ENCODE measurements at regions not wholly inside any gene's neighbourhood (a gene's known extent, or its start where the extent isn't known, plus 50 kb on each side); places are given as distances from the start of the nearest gene placed in this dataset.

DNA sequence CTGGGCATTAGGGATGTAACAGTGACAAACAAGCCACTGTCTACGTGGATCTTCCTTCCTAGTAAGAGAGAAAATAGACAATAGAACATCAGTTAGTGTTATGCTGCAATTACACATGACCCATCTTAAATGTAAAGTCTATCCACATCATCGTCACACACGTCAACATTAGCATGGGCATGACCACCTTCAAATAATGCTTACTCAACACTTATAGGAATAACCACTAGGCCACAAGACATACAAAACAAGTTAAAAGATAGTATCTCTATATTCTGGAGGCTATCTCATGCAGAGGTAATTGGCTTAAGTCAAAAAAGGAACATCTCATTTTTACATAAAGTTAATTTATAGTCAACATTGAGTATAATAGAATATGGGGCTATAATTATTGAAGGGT, 156.5 kb downstream of the MOXD1 start:
- no TSS peak for BruUV-seq (replicated peaks)
- Histone ChIP-seq H3K9ac (ENCODE audit: low read depth, low read length) (no peak overlapping the region), H2AK5ac (ENCODE audit: low read depth, low read length) (no peak overlapping the region), H4K20me1 (ENCODE audit: insufficient read depth, low read length) (no peaks in the 10 kb centered on the region), H3K4me1 (ENCODE audit: control insufficient read depth, insufficient read depth, low read length) (peaks cover 6% of the 10 kb centered on the region), H3K9me1 (ENCODE audit: insufficient read depth, low read length) (no peaks in the 10 kb centered on the region), H3K27me3 (ENCODE audit: control insufficient read depth, insufficient read depth, low read length) (no peaks in the 10 kb centered on the region), H2BK15ac (ENCODE audit: low read depth, low read length) (no peak overlapping the region), H3K79me1 (ENCODE audit: low read depth in 1 of 2, low read length in 2 of 2) (no peaks in the 10 kb centered on the region), H2BK5ac (ENCODE audit: low read depth, low read length, poor library complexity, severe bottlenecking) (no peak overlapping the region), H2AK9ac (replicated peaks; ENCODE audit: low read depth, low read length, poor library complexity) (no peak overlapping the region), H3K18ac (ENCODE audit: low read depth, low read length) (no peak overlapping the region), H3K4me2 (ENCODE audit: low read depth, low read length) (no peak overlapping the region), H3K9me3 (ENCODE audit: control insufficient read depth, insufficient read depth, low read length) (no peaks in the 10 kb centered on the region), H4K91ac (ENCODE audit: insufficient read depth, low read depth, low read length) (no peak overlapping the region), H2BK120ac (ENCODE audit: low read depth, low read length) (no peak overlapping the region), H4K8ac (ENCODE audit: low read depth in 2 of 2, low read length in 2 of 2) (no peak overlapping the region), H3K36me3 (ENCODE audit: control insufficient read depth, insufficient read depth, low read length) (no peaks in the 10 kb centered on the region), H3K23ac (ENCODE audit: low read depth, low read length) (no peak overlapping the region), H3K56ac (ENCODE audit: extremely low read depth, insufficient read depth, low read length) (no peak overlapping the region), H3K27ac (ENCODE audit: insufficient read depth, low read length) (no peak overlapping the region), H3K4me3 (ENCODE audit: insufficient read depth, low read depth, low read length) (no peak overlapping the region), H3K14ac (replicated peaks; ENCODE audit: low read depth, low read length) (no peak overlapping the region), H2BK20ac (ENCODE audit: low read depth, low read length) (no peak overlapping the region), H4K5ac (ENCODE audit: low read depth, low read length) (no peak overlapping the region), H3K4ac (ENCODE audit: low read depth, low read length) (no peak overlapping the region), H2AFZ (replicated peaks; ENCODE audit: low read length, poor library complexity) (no peak overlapping the region)
- POLR2A ChIA-PET (ENCODE audit: unreplicated experiment): no interaction called here
- no peak for ATAC-seq (ENCODE audit: low read depth)
- CTCF ChIA-PET: no interaction called here
- in situ Hi-C loops (cut with MboI; ENCODE audit: low sequenced_read_pairs) (no loop called here), dilution Hi-C loops (cut with HindIII; ENCODE audit: low sequenced_read_pairs, unreplicated experiment) (no loop called here), intact Hi-C loops (cut with micrococcal nuclease) (no loop called here)
- no peak for DNase-seq
- TF ChIP-seq ELK1 (IDR thresholded peaks at IDR 0.05; ENCODE audit: borderline replicate concordance, low read depth, low read length): no peak
- no peak for TF ChIP-seq RAD21 (IDR thresholded peaks at IDR 0.05; ENCODE audit: low read length)
- TF ChIP-seq CHD1 (IDR thresholded peaks at IDR 0.05; ENCODE audit: low read depth, low read length): no peak
- no peak for TF ChIP-seq RCOR1 (IDR thresholded peaks at IDR 0.05; ENCODE audit: insufficient replicate concordance, low read length)
- TF ChIP-seq MAFK (IDR thresholded peaks at IDR 0.05; ENCODE audit: low read depth, low read length): peak; percentile 87
- no peak for TF ChIP-seq POLR2A (IDR thresholded peaks at IDR 0.05; ENCODE audit: low read depth, low read length)
- TF ChIP-seq FOS (IDR thresholded peaks at IDR 0.05; ENCODE audit: low read depth, low read length): no peak
- WGBS, 2 experiments (ENCODE audit: extremely low coverage in 2 of 2, insufficient read length in 1 of 2): no CpG with 5 or more reads among the region's 3 CpGs

Data from IMR-90 (cell line).